Kidney capillary endothelial cell (primary cell): ENCODE measurements at regions not wholly inside any gene's neighbourhood (a gene's known extent, or its start where the extent isn't known, plus 50 kb on each side); places are given as distances from the start of the nearest gene placed in this dataset.
"Not testable (repeated sequence)": the region's sequence is repeated elsewhere in the genome, so short reads cannot be mapped to it uniquely, and the experiment has no call there.

Experiments
- DNase-seq: peaks from one replicate; pipeline ENCODE4 v3.0.0-alpha.2; 2018; ENCODE audit warnings: low spot score

DNA sequence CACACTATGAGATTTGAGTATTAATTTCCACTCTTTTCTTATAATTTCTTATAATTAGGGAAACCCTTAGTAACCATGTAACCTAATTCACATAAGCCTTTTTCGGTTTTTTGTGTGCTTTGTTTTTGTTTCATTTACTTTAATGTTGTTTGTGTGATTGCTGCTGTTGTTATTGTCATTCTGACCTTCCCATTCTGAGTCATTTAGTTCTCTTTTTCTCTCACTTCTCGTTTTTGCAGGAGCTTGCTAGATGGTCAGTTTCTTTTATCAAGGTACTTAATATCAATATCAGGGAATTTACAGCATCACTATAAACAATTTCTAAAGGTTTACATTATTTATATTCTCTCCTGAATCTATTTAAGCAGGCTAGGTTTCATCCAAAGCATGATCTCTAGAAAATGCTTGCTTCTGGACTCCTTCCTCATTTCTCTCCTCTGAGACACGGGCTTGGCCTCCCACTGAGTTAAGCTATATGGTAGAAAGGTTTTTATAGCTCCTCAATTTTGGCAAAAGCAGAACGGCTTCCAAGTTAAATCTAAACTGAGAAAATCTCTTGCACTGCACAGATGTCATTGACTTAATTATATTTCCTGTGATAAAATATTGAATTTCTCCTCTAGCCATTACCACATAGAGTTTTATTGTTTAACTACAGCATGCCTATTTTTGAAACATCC is 534.2 kb downstream of the NSUN3 start:
- no peak for DNase-seq

DNA sequence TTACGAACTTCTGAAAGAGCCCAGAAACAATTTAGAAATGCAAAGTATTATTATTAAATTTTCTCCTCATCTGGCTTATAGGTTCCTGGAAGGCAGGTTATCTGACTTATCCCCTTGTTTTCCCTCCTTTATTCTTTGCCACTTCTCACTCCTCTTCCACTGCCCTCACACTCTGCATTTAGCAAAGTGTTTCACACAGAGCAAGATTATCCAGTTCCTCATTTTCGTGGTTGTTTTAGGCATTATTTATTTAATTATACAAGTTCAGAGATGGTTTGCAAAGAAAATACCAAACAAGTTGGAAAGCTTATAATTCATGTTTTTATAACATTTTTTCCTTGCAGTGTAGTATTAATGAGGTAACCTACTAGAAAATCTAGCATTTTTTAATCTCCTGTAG is 544.9 kb downstream of the NSUN3 start:
- DNase-seq = no peak

- no peak for DNase-seq
Observed at GRCh38 chr3:94609908-94610307, 547.0 kb downstream of the NSUN3 start.

DNA sequence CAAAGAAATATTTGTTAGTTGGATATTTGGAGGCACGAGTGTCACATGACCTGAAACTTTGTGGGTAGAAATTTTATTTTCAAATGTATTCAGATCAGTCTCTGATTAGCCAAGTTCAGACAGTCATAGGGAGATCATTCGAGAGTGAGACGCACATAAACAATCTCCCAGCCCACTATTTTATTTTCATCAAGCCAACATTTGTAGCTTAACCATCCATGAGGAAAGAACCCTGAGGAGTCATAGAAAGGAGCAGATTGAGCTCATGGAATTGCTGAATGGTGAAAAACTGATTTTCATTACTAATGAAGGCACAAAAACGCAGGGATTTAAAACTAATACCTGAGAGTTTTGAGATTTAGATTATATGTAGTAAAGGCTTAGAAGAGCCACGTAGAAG is 548.7 kb downstream of the NSUN3 start:
- no peak for DNase-seq

GRCh38 chr3:94612631-94613030 is 549.8 kb downstream of the NSUN3 start:
- DNase-seq = no peak

GRCh38 chr3:94614192-94614591 is 551.3 kb downstream of the NSUN3 start:
- no peak for DNase-seq

GRCh38 chr3:94615275-94616065 is 552.6 kb downstream of the NSUN3 start:
- DNase-seq = peak; percentile 16

- peak; percentile 21 for DNase-seq
Observed at GRCh38 chr3:94616833-94617232, 554.0 kb downstream of the NSUN3 start.

- no peak for DNase-seq
Observed at GRCh38 chr3:94617312-94617711, 554.5 kb downstream of the NSUN3 start.

GRCh38 chr3:94619643-94620042 is 556.8 kb downstream of the NSUN3 start:
- DNase-seq = no peak

DNA sequence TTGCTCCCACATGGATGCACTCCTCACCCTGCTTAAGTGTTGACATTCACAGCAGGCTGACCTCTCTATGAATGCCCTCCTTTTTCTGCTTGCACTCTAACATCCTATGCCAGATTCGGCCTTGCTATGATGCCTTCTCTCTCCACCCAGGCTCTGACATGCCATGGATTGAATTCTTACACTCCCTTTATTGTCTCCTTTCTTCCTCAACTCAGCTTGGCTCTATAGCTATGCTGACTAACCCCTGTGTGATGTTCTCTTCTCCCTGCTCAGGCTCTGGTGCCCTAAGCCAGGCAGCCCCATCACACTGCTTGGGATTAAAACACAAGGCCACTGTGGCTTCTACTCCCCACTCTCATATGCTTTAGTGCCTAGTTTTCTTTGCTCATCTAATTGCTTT is 563.7 kb downstream of the NSUN3 start:
- DNase-seq = no peak

GRCh38 chr3:94627689-94628088 is 564.8 kb downstream of the NSUN3 start:
- DNase-seq = no peak

DNA sequence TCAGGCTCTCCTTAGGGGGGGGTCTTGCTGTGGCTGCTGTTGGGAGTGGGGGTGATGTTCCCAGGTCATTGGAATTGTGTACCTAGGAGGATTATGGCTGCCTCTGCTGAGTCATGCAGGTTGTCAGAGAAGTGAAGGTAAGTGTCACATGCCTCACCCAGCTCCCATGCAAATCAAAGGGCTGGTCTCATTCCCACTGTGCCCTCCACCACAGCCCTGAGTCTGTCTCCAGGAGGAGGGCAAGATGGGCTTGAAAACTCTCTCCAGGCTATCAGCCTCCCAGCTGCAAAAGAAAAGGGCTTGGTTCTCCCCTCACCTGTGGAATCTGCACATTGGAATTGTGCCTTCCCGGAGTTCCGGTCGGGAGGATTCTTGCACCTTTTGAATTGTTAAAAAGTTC is 580.5 kb downstream of the NSUN3 start:
- no peak for DNase-seq

- no peak for DNase-seq
Observed at GRCh38 chr3:94645790-94646189, 582.9 kb downstream of the NSUN3 start.

- peak; percentile 15 for DNase-seq
Observed at GRCh38 chr3:94647131-94647530, 584.3 kb downstream of the NSUN3 start.

DNA sequence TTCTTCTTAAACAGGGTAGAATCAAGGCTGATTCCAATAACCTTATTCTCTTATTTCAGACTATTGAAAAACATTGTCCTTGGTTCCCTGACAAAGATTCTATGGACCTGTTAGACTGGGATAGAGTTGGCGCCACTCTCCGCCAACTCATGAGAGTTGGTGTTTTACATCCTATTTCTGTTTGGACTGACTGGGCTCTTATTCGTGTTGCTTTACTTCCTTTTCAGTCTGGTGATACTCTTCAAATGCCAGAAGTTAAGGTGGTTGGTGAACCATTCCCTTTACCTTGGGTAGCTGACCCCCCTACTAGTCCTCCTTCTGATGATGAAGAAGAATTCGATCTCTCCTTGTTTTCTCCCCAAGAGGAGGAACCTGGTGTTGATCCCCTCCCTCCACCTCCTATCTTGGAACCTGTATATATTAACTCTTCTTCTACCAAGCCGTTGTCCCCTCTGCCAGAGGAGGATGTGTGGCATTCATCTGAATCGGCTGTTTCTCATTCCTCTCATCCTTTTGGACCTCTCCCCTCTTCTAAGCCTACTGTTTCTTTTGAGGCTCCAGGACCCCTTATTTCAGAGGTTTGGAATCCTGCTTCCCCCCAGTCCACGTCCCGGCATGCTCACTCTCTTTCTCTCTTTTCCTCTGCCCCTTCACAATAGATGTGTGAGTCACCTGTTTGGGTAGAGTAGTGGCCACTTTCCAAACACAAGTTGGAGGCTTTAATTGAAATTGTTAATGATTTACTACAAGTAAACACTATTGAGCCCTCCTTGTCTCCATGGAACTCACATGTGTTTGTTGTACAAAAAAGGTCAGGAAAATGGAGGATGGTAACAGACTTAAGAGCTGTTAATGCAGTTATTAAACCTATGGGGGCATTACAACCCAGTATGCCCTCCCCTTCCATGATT is 585.7 kb downstream of the NSUN3 start:
- DNase-seq = not testable (repeated sequence)

DNA sequence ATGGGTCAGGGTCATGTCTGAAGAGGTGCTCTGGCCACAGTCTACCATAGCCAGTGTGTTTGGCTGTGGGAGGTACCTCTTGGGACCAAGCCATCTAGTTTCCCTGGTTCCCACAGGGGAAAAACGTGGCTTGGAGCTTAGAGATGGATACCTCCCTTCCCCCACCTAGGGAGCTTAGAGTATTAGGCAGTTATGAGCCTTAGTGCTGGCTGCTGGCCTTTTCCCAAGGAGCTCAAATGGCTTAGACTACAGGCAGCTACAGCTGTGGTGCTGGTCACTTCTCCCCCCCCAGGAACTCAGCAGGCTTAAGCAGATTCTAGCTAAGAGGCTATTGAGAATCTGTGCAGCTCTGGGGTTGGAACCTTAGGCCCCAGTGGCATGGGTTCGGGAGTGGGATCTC is 591.2 kb downstream of the NSUN3 start:
- no peak for DNase-seq

DNA sequence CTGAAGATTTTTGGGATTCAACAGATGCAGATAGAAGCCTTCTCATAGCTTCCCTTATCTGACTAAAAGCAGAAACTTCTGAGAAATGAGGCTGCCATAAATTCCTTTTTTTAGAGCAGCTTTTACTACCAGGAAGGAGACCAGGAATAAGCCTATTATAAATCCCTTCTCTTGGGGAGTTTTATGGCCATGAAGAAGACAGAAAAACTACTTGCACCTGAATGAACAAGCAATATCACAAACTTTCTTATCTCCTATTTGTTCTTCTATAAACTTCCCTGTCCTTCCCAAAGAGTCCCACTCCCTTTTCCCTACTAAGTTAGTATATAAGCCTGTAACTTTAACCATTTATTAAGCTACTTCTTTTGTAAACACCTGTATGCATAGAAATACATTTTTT is 603.1 kb downstream of the NSUN3 start:
- DNase-seq = no peak

DNA sequence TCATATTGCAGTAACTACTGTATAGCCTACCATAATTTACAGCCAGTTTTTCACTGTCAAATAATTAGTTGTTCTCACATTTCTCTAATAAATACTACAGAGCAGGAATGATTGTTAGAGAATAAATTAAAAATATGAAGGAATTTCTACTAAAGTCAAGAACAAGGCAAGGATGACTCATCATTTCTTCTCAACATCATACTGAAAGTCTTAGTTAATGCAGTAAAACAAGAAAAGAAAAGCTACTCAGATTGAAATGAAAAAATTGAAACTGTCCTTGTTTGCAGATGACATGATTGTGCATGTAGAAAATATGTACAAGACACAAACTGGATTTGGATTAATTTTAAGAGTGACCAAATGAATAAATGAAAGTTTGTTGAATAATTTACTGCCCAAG is 608.2 kb downstream of the NSUN3 start:
- DNase-seq = no peak

- no peak for DNase-seq
Observed at GRCh38 chr3:94673876-94674275, 611.0 kb downstream of the NSUN3 start.

DNA sequence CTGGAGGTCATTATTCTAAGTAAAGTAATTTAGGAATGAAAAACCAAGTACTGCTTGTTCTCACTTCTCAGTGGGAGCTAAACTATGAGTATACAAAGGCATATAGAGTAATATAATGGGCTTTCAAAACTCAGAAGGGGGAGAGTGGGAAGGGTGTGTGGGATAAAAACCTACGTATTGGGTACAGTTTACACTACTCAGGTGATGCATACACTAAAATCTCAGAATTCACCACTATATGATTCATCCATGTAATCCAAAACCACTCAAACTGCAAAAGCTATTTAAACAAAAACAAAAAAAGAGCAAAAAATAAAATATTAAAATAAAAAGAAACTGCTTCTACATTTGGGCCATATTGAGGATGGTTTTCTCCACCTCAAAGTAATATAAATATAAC is 623.3 kb downstream of the NSUN3 start:
- no peak for DNase-seq

GRCh38 chr3:94693997-94694640 is 631.3 kb downstream of the NSUN3 start:
- DNase-seq = no peak
